IMR-90 (cell line): ENCODE measurements at regions not wholly inside any gene's neighbourhood (a gene's known extent, or its start where the extent isn't known, plus 50 kb on each side); places are given as distances from the start of the nearest gene placed in this dataset.

Experiments
- ATAC-seq: fragments of 200-7000 bp; cut with Tn5 transposase; 2 replicates; pipeline ENCODE4 v1.9.1; 2020; ENCODE audit warnings: low read depth, mild to moderate bottlenecking, moderate library complexity
- BruUV-seq: library from RNA; stranded (reverse); fragments of 400-500 nt; replicated peaks from 2 replicates; lab custom pipeline; 2021; lab: Mats Ljungman, UMichigan
- CTCF ChIA-PET: fragments of 300-600 bp; formaldehyde crosslinking; extraction: SDS; loops from one replicate; lab custom pipeline; 2021; ENCODE audit warnings: antibody characterized with exemption; lab: Yijun Ruan, JAX
- POLR2A ChIA-PET: fragments of 300-600 bp; sonication (Branson Sonifier 250); formaldehyde crosslinking; loops from one replicate; lab custom pipeline; 2022; ENCODE audit warnings: antibody characterized with exemption; ENCODE audit not compliant: unreplicated experiment; lab: Charles Lee
- DNase-seq: peaks from one replicate; pipeline ENCODE4 v3.0.0; 2013
- H2AFZ ChIP-seq: replicated peaks from 2 replicates; pipeline ENCODE3; 2013; ENCODE audit warnings: low read length, mild to moderate bottlenecking; ENCODE audit not compliant: poor library complexity
- H2AK5ac ChIP-seq: 2 replicates; pipeline ENCODE4 v1.6.1; 2013; ENCODE audit warnings: low read depth, low read length, inconsistent platforms
- H2AK9ac ChIP-seq: replicated peaks from 2 replicates; pipeline ENCODE3; 2013; ENCODE audit warnings: mild to moderate bottlenecking, low read depth, low read length, moderate library complexity; ENCODE audit not compliant: poor library complexity
- H2BK120ac ChIP-seq: 2 replicates; pipeline ENCODE4 v1.6.1; 2013; ENCODE audit warnings: low read depth, low read length, inconsistent platforms
- H2BK15ac ChIP-seq: 3 replicates; pipeline ENCODE4 v1.6.1; 2013; ENCODE audit warnings: low read depth, low read length, inconsistent platforms
- H2BK20ac ChIP-seq: 2 replicates; pipeline ENCODE4 v1.6.1; 2013; ENCODE audit warnings: low read depth, mild to moderate bottlenecking, inconsistent platforms, low read length, moderate library complexity
- H2BK5ac ChIP-seq: 2 replicates; pipeline ENCODE4 v1.6.1; 2013; ENCODE audit warnings: mild to moderate bottlenecking, low read depth, low read length, inconsistent platforms; ENCODE audit not compliant: poor library complexity, severe bottlenecking
- H3K14ac ChIP-seq: replicated peaks from 2 replicates; pipeline ENCODE4 v1.6.1; 2013; ENCODE audit warnings: low read depth, low read length, inconsistent platforms
- H3K18ac ChIP-seq: 2 replicates; pipeline ENCODE4 v1.6.1; 2013; ENCODE audit warnings: low read depth, low read length, control low read depth
- H3K23ac ChIP-seq: 2 replicates; pipeline ENCODE4 v1.6.1; 2013; ENCODE audit warnings: low read depth, low read length, inconsistent platforms
- H3K27ac ChIP-seq: 2 replicates; pipeline ENCODE4 v1.5.1; 2013; ENCODE audit warnings: mild to moderate bottlenecking, control low read depth, low read length; ENCODE audit not compliant: insufficient read depth
- H3K27me3 ChIP-seq: 2 replicates; pipeline ENCODE4 v1.6.1; 2013; ENCODE audit warnings: low read length; ENCODE audit not compliant: control insufficient read depth, insufficient read depth
- H3K36me3 ChIP-seq: 2 replicates; pipeline ENCODE4 v1.6.1; 2013; ENCODE audit warnings: low read length, mixed read lengths; ENCODE audit not compliant: control insufficient read depth, insufficient read depth
- H3K4ac ChIP-seq: 2 replicates; pipeline ENCODE4 v1.6.1; 2013; ENCODE audit warnings: low read depth, low read length, inconsistent platforms
- H3K4me1 ChIP-seq: 2 replicates; pipeline ENCODE4 v1.6.1; 2013; ENCODE audit warnings: low read length, mixed read lengths; ENCODE audit not compliant: control insufficient read depth, insufficient read depth
- H3K4me2 ChIP-seq: 2 replicates; pipeline ENCODE4 v1.6.1; 2013; ENCODE audit warnings: low read depth, mild to moderate bottlenecking, control low read depth, low read length, moderate library complexity
- H3K4me3 ChIP-seq: 2 replicates; pipeline ENCODE4 v1.5.1; 2013; ENCODE audit warnings: low read depth, mild to moderate bottlenecking, control low read depth, low read length, moderate library complexity; ENCODE audit not compliant: insufficient read depth
- H3K56ac ChIP-seq: 2 replicates; pipeline ENCODE4 v1.6.1; 2013; ENCODE audit warnings: low read length, inconsistent platforms; ENCODE audit not compliant: insufficient read depth; ENCODE audit errors: extremely low read depth
- H3K79me1 ChIP-seq, 2 experiments: 2 replicates each; pipeline ENCODE4 v1.6.1; 2013; ENCODE audit warnings: low read length in 2 of 2, inconsistent platforms in 1 of 2, low read depth in 1 of 2
- H3K9ac ChIP-seq: 2 replicates; pipeline ENCODE4 v1.6.1; 2013; ENCODE audit warnings: low read depth, low read length, control low read depth
- H3K9me1 ChIP-seq: 2 replicates; pipeline ENCODE4 v1.6.1; 2013; ENCODE audit warnings: low read length, inconsistent platforms; ENCODE audit not compliant: insufficient read depth
- H3K9me3 ChIP-seq: 2 replicates; pipeline ENCODE4 v1.6.1; 2013; ENCODE audit warnings: low read length; ENCODE audit not compliant: control insufficient read depth, insufficient read depth
- H4K20me1 ChIP-seq: 2 replicates; pipeline ENCODE4 v1.6.1; 2013; ENCODE audit warnings: low read length, inconsistent platforms; ENCODE audit not compliant: insufficient read depth
- H4K5ac ChIP-seq: 2 replicates; pipeline ENCODE4 v1.6.1; 2013; ENCODE audit warnings: mild to moderate bottlenecking, low read depth, low read length, control low read depth
- H4K8ac ChIP-seq, 2 experiments: 2 replicates each; pipeline ENCODE4 v1.6.1; 2013; ENCODE audit warnings: low read depth in 2 of 2, low read length in 2 of 2, control low read depth in 1 of 2, inconsistent platforms in 1 of 2
- H4K91ac ChIP-seq: 2 replicates; pipeline ENCODE4 v1.6.1; 2013; ENCODE audit warnings: low read depth, low read length, inconsistent platforms; ENCODE audit not compliant: insufficient read depth
- BHLHE40 ChIP-seq: fragments of 150-350 bp; IDR thresholded peaks from 2 replicates; pipeline ENCODE4 v1.6.1; 2016; ENCODE audit warnings: mild to moderate bottlenecking, low read depth, low read length
- CHD1 ChIP-seq: IDR thresholded peaks from 2 replicates; pipeline ENCODE4 v1.6.1; 2012; ENCODE audit warnings: low read depth, low read length, improper control_type of control experiment
- CTCF ChIP-seq: conservative IDR thresholded peaks from 2 replicates; pipeline ENCODE4 v1.5.1; 2012; ENCODE audit warnings: mild to moderate bottlenecking, low read depth, low read length, improper control_type of control experiment
- ELK1 ChIP-seq: fragments of 150-350 bp; IDR thresholded peaks from 2 replicates; pipeline ENCODE4 v1.6.1; 2016; ENCODE audit warnings: low read depth, mild to moderate bottlenecking, low read length, moderate library complexity, borderline replicate concordance
- MAFK ChIP-seq: IDR thresholded peaks from 2 replicates; pipeline ENCODE4 v1.6.1; 2012; ENCODE audit warnings: low read depth, low read length, improper control_type of control experiment
- MAZ ChIP-seq: IDR thresholded peaks from 2 replicates; pipeline ENCODE4 v1.6.1; 2012; ENCODE audit warnings: low read depth, mild to moderate bottlenecking, low read length, improper control_type of control experiment, moderate library complexity, borderline replicate concordance
- MXI1 ChIP-seq: IDR thresholded peaks from 2 replicates; pipeline ENCODE4 v1.6.1; 2012; ENCODE audit warnings: low read depth, mild to moderate bottlenecking, low read length, moderate library complexity, borderline replicate concordance
- NFE2L2 ChIP-seq: fragments of 150-350 bp; IDR thresholded peaks from 2 replicates; pipeline ENCODE4 v1.6.1; 2016; ENCODE audit warnings: low read depth, mild to moderate bottlenecking, low read length
- POLR2A ChIP-seq: IDR thresholded peaks from 2 replicates; pipeline ENCODE4 v1.6.1; 2012; ENCODE audit warnings: mild to moderate bottlenecking, low read depth, low read length
- RAD21 ChIP-seq: IDR thresholded peaks from 2 replicates; pipeline ENCODE4 v1.6.1; 2012; ENCODE audit warnings: low read length, improper control_type of control experiment
- RFX5 ChIP-seq: IDR thresholded peaks from 2 replicates; pipeline ENCODE4 v1.8.0; 2012; ENCODE audit warnings: low read depth, mild to moderate bottlenecking, low read length, moderate library complexity
- SMC3 ChIP-seq: fragments of 150-350 bp; IDR thresholded peaks from 2 replicates; pipeline ENCODE4 v1.6.1; 2016; ENCODE audit warnings: low read depth, mild to moderate bottlenecking, antibody characterized with exemption, low read length, moderate library complexity
- WGBS, 2 experiments: methylation state at CpG; one replicate each; pipeline versions ENCODE4 v1.1.5 to v1.1.7; 2013; ENCODE audit warnings: missing lambda C conversion rate in 2 of 2; ENCODE audit not compliant: insufficient read length in 1 of 2; ENCODE audit errors: extremely low coverage in 2 of 2; 5-methylcytosine and 5-hydroxymethylcytosine counted together
- dilution Hi-C: fragments of 300-500 bp; cut with HindIII; formaldehyde crosslinking; loops from one replicate; pipeline ENCODE4 v1.14.3; 2018; ENCODE audit warnings: low sequenced_read_pairs; ENCODE audit not compliant: unreplicated experiment
- in situ Hi-C: fragments of 300-500 bp; cut with MboI; formaldehyde crosslinking; loops from 3 replicates; pipeline ENCODE4 v1.14.3; 2019; ENCODE audit warnings: low sequenced_read_pairs, inconsistent platforms, mixed read lengths
- intact Hi-C: fragments of 100-400 bp; cut with micrococcal nuclease; formaldehyde crosslinking; loops from 2 replicates; pipeline ENCODE4 v1.10.0; 2022

- no peak for TF ChIP-seq MXI1
- TF ChIP-seq RFX5, result no peak
- TF ChIP-seq MAFK, result no peak
- no peak for TF ChIP-seq CHD1
- TF ChIP-seq NFE2L2, result no peak
- TF ChIP-seq BHLHE40, result no peak
- TF ChIP-seq MAZ, result no peak
- no peak for TF ChIP-seq CTCF
- no peak for TF ChIP-seq RAD21
- TF ChIP-seq SMC3, result no peak
- TF ChIP-seq POLR2A, result no peak
- no peak for TF ChIP-seq ELK1
- Histone ChIP-seq H3K18ac (no peak overlapping the region), H3K9ac (no peak overlapping the region), H4K5ac (no peak overlapping the region), H4K8ac (no peak overlapping the region), H3K56ac (no peak overlapping the region), H3K27ac (no peak overlapping the region), H2BK15ac (no peak overlapping the region), H2AFZ (no peak overlapping the region), H3K9me3 (peaks cover 29% of the 10 kb centered on the region), H3K79me1 (no peaks in the 10 kb centered on the region), H4K20me1 (no peaks in the 10 kb centered on the region), H4K91ac (no peak overlapping the region), H3K27me3 (no peaks in the 10 kb centered on the region), H3K14ac (no peak overlapping the region), H3K4me2 (no peak overlapping the region), H2AK5ac (no peak overlapping the region), H2BK120ac (no peak overlapping the region), H3K36me3 (no peaks in the 10 kb centered on the region), H2BK20ac (no peak overlapping the region), H2AK9ac (no peak overlapping the region), H3K23ac (no peak overlapping the region), H3K4me1 (no peaks in the 10 kb centered on the region), H3K4me3 (no peak overlapping the region), H2BK5ac (no peak overlapping the region), H3K9me1 (no peaks in the 10 kb centered on the region), H3K4ac (no peak overlapping the region)
- ATAC-seq (no peak), DNase-seq (no peak)
- in situ Hi-C loops (no loop called here), dilution Hi-C loops (no loop called here), intact Hi-C loops (no loop called here)
- ChIA-PET POLR2A (no interaction called here), CTCF (no interaction called here)
- BruUV-seq, result no TSS peak
- WGBS, 2 experiments, result no CpG with 5 or more reads among the region's 3 CpGs
Measured at GRCh38 chr12:128042825-128043224, 224.1 kb upstream of the TMEM132C start.
